Ovary (tissue), 3 donors: ENCODE measurements at regions not wholly inside any gene's neighbourhood (a gene's known extent, or its start where the extent isn't known, plus 50 kb on each side); places are given as distances from the start of the nearest gene placed in this dataset.

ENCODE experiments used
- CTCF ChIP-seq, 3 donors: fragments of 450-650 bp in 2 of 3; fragments of 200-600 bp in 1 of 3; IDR thresholded peaks; one replicate each; pipeline versions ENCODE4 v1.5.1 to v1.8.0; 2016 to 2022; ENCODE audit warnings: antibody characterized with exemption in 3 of 3, mild to moderate bottlenecking in 1 of 3
- EP300 ChIP-seq: sonication (generic); formaldehyde crosslinking; IDR thresholded peaks from one replicate; pipeline ENCODE4 v1.6.1; 2017; ENCODE audit warnings: antibody characterized with exemption
- POLR2A ChIP-seq: fragments of 450-650 bp; IDR thresholded peaks from one replicate; pipeline ENCODE4 v1.6.1; 2017; ENCODE audit warnings: antibody characterized with exemption, mild to moderate bottlenecking, moderate library complexity
- donor health status: DM: no; HTN: no; CAD: no.

- TF ChIP-seq CTCF (IDR thresholded peaks at IDR 0.05) = no peak
- TF ChIP-seq POLR2A = no peak
- TF ChIP-seq EP300 = no peak
These were observed 269.6 kb upstream of the NEBL start for GRCh38 chr10:21166557-21167287.
